HL-60 (cell line): ENCODE measurements at regions not wholly inside any gene's neighbourhood (a gene's known extent, or its start where the extent isn't known, plus 50 kb on each side); places are given as distances from the start of the nearest gene placed in this dataset.

ENCODE experiments used
- DNase-seq, 2 experiments: peaks; one replicate each; pipeline ENCODE4 v3.0.0-alpha.2; 2010 to 2020; ENCODE audit warnings: low read depth in 1 of 2, low spot score in 1 of 2
- H3K27ac ChIP-seq: fragments of 250-450 bp; sonication (Bioruptor Pico); replicated peaks from 2 replicates; pipeline ENCODE4 v1.5.1; 2020; ENCODE audit warnings: mild to moderate bottlenecking, moderate library complexity
- H3K27me3 ChIP-seq: fragments of 250-450 bp; sonication (Bioruptor Pico); 2 replicates; pipeline ENCODE4 v1.5.1; 2021; ENCODE audit warnings: mild to moderate bottlenecking, moderate library complexity; ENCODE audit not compliant: insufficient read depth, poor library complexity, severe bottlenecking
- H3K4me3 ChIP-seq: replicated peaks from 2 replicates; pipeline ENCODE4 v1.5.1; 2011; ENCODE audit warnings: mild to moderate bottlenecking, control low read depth, low read length; ENCODE audit not compliant: insufficient read depth
- GABPA ChIP-seq: IDR thresholded peaks from 2 replicates; pipeline ENCODE4 v1.6.1; 2012; ENCODE audit warnings: low read depth
- POLR2AphosphoS5 ChIP-seq: IDR thresholded peaks from 2 replicates; pipeline ENCODE4 v1.6.1; 2012; ENCODE audit warnings: low read depth
- SPI1 ChIP-seq: IDR thresholded peaks from 2 replicates; pipeline ENCODE4 v1.6.1; 2012; ENCODE audit warnings: low read depth, mild to moderate bottlenecking, borderline replicate concordance
- TF ChIP-seq, protein P1 (sequence below): IDR thresholded peaks from 2 replicates; pipeline ENCODE4 v1.6.1; 2012; ENCODE audit warnings: low read depth; ENCODE audit not compliant: insufficient replicate concordance
- TF ChIP-seq, protein P2 (sequence below): IDR thresholded peaks from one replicate; pipeline ENCODE4 v1.5.1; 2011; ENCODE audit warnings: low read length, control low read depth, inconsistent platforms; ENCODE audit not compliant: insufficient read depth

DNA sequence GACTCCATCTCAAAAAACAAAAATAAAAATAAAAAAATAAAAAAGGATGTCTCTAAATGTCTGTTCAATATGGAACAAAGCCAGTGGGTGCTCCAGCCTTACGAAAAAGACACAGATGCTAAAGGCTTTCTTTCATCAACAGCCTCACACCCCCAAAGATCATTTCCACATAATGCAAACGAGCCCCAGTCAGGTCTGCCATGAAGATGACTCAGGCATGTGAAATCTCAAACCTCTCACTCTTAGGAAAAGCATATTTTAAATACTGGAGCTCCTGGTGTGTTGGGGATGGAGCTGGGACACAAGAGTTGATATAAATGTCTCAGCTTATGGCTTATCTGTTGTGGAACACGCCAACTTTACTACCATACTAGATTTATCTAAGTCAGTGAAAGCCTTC is 49.9 kb upstream of the PLXNC1 start:
- H3K4me3 ChIP-seq = no peak overlapping the region
- DNase-seq = no peak
- no peak overlapping the region for H3K27ac ChIP-seq
- H3K27me3 ChIP-seq = peaks cover 35% of the 10 kb centered on the region
- TF ChIP-seq, protein P1, sequence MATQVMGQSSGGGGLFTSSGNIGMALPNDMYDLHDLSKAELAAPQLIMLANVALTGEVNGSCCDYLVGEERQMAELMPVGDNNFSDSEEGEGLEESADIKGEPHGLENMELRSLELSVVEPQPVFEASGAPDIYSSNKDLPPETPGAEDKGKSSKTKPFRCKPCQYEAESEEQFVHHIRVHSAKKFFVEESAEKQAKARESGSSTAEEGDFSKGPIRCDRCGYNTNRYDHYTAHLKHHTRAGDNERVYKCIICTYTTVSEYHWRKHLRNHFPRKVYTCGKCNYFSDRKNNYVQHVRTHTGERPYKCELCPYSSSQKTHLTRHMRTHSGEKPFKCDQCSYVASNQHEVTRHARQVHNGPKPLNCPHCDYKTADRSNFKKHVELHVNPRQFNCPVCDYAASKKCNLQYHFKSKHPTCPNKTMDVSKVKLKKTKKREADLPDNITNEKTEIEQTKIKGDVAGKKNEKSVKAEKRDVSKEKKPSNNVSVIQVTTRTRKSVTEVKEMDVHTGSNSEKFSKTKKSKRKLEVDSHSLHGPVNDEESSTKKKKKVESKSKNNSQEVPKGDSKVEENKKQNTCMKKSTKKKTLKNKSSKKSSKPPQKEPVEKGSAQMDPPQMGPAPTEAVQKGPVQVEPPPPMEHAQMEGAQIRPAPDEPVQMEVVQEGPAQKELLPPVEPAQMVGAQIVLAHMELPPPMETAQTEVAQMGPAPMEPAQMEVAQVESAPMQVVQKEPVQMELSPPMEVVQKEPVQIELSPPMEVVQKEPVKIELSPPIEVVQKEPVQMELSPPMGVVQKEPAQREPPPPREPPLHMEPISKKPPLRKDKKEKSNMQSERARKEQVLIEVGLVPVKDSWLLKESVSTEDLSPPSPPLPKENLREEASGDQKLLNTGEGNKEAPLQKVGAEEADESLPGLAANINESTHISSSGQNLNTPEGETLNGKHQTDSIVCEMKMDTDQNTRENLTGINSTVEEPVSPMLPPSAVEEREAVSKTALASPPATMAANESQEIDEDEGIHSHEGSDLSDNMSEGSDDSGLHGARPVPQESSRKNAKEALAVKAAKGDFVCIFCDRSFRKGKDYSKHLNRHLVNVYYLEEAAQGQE = no peak
- TF ChIP-seq, protein P2, sequence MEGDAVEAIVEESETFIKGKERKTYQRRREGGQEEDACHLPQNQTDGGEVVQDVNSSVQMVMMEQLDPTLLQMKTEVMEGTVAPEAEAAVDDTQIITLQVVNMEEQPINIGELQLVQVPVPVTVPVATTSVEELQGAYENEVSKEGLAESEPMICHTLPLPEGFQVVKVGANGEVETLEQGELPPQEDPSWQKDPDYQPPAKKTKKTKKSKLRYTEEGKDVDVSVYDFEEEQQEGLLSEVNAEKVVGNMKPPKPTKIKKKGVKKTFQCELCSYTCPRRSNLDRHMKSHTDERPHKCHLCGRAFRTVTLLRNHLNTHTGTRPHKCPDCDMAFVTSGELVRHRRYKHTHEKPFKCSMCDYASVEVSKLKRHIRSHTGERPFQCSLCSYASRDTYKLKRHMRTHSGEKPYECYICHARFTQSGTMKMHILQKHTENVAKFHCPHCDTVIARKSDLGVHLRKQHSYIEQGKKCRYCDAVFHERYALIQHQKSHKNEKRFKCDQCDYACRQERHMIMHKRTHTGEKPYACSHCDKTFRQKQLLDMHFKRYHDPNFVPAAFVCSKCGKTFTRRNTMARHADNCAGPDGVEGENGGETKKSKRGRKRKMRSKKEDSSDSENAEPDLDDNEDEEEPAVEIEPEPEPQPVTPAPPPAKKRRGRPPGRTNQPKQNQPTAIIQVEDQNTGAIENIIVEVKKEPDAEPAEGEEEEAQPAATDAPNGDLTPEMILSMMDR = no peak
- no peak for TF ChIP-seq SPI1
- TF ChIP-seq GABPA = no peak
- no peak for TF ChIP-seq POLR2AphosphoS5
